ENCODE measurements at regions not wholly inside any gene's neighbourhood (a gene's known extent, or its start where the extent isn't known, plus 50 kb on each side); places are given as distances from the start of the nearest gene placed in this dataset.

- no peak for DNase-seq
These were observed 195.6 kb upstream of the COPS8 start for GRCh38 chr2:236889791-236890704.

- no peak for DNase-seq
These were observed 193.0 kb upstream of the COPS8 start for GRCh38 chr2:236892721-236893120.

GRCh38 chr2:236894791-236895190, 190.9 kb upstream of the COPS8 start:
- no peak for DNase-seq

GRCh38 chr2:236895497-236895896, 190.2 kb upstream of the COPS8 start:
- no peak for DNase-seq

GRCh38 chr2:236896688-236897087, 189.0 kb upstream of the COPS8 start:
- no peak for DNase-seq

- no peak for DNase-seq
These were observed 186.5 kb upstream of the COPS8 start for GRCh38 chr2:236899146-236899545.

- no peak for DNase-seq
These were observed 185.6 kb upstream of the COPS8 start for GRCh38 chr2:236899950-236900640.

GRCh38 chr2:236901956-236902355, 183.7 kb upstream of the COPS8 start:
- no peak for DNase-seq

- peak in 2 of 56 donors; percentile 9 for DNase-seq
These were observed 181.7 kb upstream of the COPS8 start for GRCh38 chr2:236903978-236904377.

GRCh38 chr2:236904389-236905263, 181.1 kb upstream of the COPS8 start:
- peak in 6 of 56 donors; percentile 6 to 30 (median 14) for DNase-seq

- no peak for DNase-seq
These were observed 179.7 kb upstream of the COPS8 start for GRCh38 chr2:236905976-236906375.

- peak in 2 of 56 donors; percentile 20 to 23 for DNase-seq
These were observed 177.1 kb upstream of the COPS8 start for GRCh38 chr2:236908439-236909192.

- no peak for DNase-seq
These were observed 176.5 kb upstream of the COPS8 start for GRCh38 chr2:236909193-236909504.

- no peak for DNase-seq
These were observed 175.9 kb upstream of the COPS8 start for GRCh38 chr2:236909802-236910201.

GRCh38 chr2:236910781-236911495, 174.8 kb upstream of the COPS8 start:
- DNase-seq, result no peak

- no peak for DNase-seq
These were observed 173.2 kb upstream of the COPS8 start for GRCh38 chr2:236912326-236913120.

GRCh38 chr2:236915186-236915585, 170.5 kb upstream of the COPS8 start:
- DNase-seq, result no peak

GRCh38 chr2:236915726-236916125, 170.0 kb upstream of the COPS8 start:
- DNase-seq, result no peak

GRCh38 chr2:236916181-236916580, 169.5 kb upstream of the COPS8 start:
- peak in 8 of 56 donors; percentile 5 to 27 (median 9) for DNase-seq

All from amygdala (tissue), 56 donors.